ENCODE measurements at regions not wholly inside any gene's neighbourhood (a gene's known extent, or its start where the extent isn't known, plus 50 kb on each side); places are given as distances from the start of the nearest gene placed in this dataset.

- no peaks in the 10 kb centered on the region for H3K9me2 ChIP-seq (replicated peaks; ENCODE audit: control insufficient read depth, low read length)
- H3K4me2 ChIP-seq (ENCODE audit: low read length) = no peak overlapping the region
- H3K79me2 ChIP-seq (ENCODE audit: control insufficient read depth, low read length) = no peaks in the 10 kb centered on the region
- H3K36me3 ChIP-seq (ENCODE audit: control insufficient read depth, low read length) = no peaks in the 10 kb centered on the region
- TF ChIP-seq CTCF (IDR thresholded peaks at IDR 0.05; ENCODE audit: low read depth, low read length, poor library complexity, severe bottlenecking) = no peak
- TF ChIP-seq EZH2phosphoT487 (IDR thresholded peaks at IDR 0.05; ENCODE audit: borderline replicate concordance, low read length) = no peak
- H3K9me3 ChIP-seq (ENCODE audit: control insufficient read depth, insufficient read depth, low read length) = peaks cover 6% of the 10 kb centered on the region
- H4K20me1 ChIP-seq (ENCODE audit: control insufficient read depth, insufficient read depth, low read depth, low read length) = no peaks in the 10 kb centered on the region
- H3F3A ChIP-seq (ENCODE audit: control insufficient read depth, insufficient read depth) = no peaks in the 10 kb centered on the region
- H3K27me3 ChIP-seq (ENCODE audit: control insufficient read depth, low read length) = no peaks in the 10 kb centered on the region; the same call in 1 of the 2 replicates
- no peak overlapping the region for H3K4me3 ChIP-seq (ENCODE audit: low read length)
- H3K4me1 ChIP-seq (ENCODE audit: control insufficient read depth, low read length) = no peaks in the 10 kb centered on the region
- no peak overlapping the region for H3K27ac ChIP-seq (ENCODE audit: low read depth, low read length)
These were observed 139.8 kb downstream of the ZFP36L2 start for GRCh38 chr2:43086451-43087221.

GRCh38 chr2:43085929-43086328 lies 140.5 kb downstream of the ZFP36L2 start:
- Histone ChIP-seq H3K4me3 (ENCODE audit: low read length) (no peak overlapping the region), H3K4me2 (ENCODE audit: low read length) (no peak overlapping the region), H3F3A (ENCODE audit: control insufficient read depth, insufficient read depth) (no peaks in the 10 kb centered on the region), H3K4me1 (ENCODE audit: control insufficient read depth, low read length) (no peaks in the 10 kb centered on the region), H3K9me2 (replicated peaks; ENCODE audit: control insufficient read depth, low read length) (no peaks in the 10 kb centered on the region), H3K9me3 (ENCODE audit: control insufficient read depth, insufficient read depth, low read length) (peaks cover 6% of the 10 kb centered on the region), H3K79me2 (ENCODE audit: control insufficient read depth, low read length) (no peaks in the 10 kb centered on the region), H4K20me1 (ENCODE audit: control insufficient read depth, insufficient read depth, low read depth, low read length) (no peaks in the 10 kb centered on the region), H3K27me3 (ENCODE audit: control insufficient read depth, low read length) (no peaks in the 10 kb centered on the region; the same call in 1 of the 2 replicates), H3K36me3 (ENCODE audit: control insufficient read depth, low read length) (no peaks in the 10 kb centered on the region), H3K27ac (ENCODE audit: low read depth, low read length) (no peak overlapping the region)
- TF ChIP-seq CTCF (IDR thresholded peaks at IDR 0.05; ENCODE audit: low read depth, low read length, poor library complexity, severe bottlenecking) (no peak), EZH2phosphoT487 (IDR thresholded peaks at IDR 0.05; ENCODE audit: borderline replicate concordance, low read length) (no peak)

GRCh38 chr2:43085505-43085904 lies 140.9 kb downstream of the ZFP36L2 start:
- H3F3A ChIP-seq (ENCODE audit: control insufficient read depth, insufficient read depth) = no peaks in the 10 kb centered on the region
- no peak overlapping the region for H3K27ac ChIP-seq (ENCODE audit: low read depth, low read length)
- H3K9me3 ChIP-seq (ENCODE audit: control insufficient read depth, insufficient read depth, low read length) = peaks cover 6% of the 10 kb centered on the region
- H3K9me2 ChIP-seq (replicated peaks; ENCODE audit: control insufficient read depth, low read length) = no peaks in the 10 kb centered on the region
- no peak for TF ChIP-seq EZH2phosphoT487 (IDR thresholded peaks at IDR 0.05; ENCODE audit: borderline replicate concordance, low read length)
- TF ChIP-seq CTCF (IDR thresholded peaks at IDR 0.05; ENCODE audit: low read depth, low read length, poor library complexity, severe bottlenecking) = no peak
- H3K79me2 ChIP-seq (ENCODE audit: control insufficient read depth, low read length) = no peaks in the 10 kb centered on the region
- H3K4me2 ChIP-seq (ENCODE audit: low read length) = no peak overlapping the region
- no peaks in the 10 kb centered on the region for H3K36me3 ChIP-seq (ENCODE audit: control insufficient read depth, low read length)
- no peak overlapping the region for H3K4me3 ChIP-seq (ENCODE audit: low read length)
- no peaks in the 10 kb centered on the region; the same call in 1 of the 2 replicates for H3K27me3 ChIP-seq (ENCODE audit: control insufficient read depth, low read length)
- H3K4me1 ChIP-seq (ENCODE audit: control insufficient read depth, low read length) = no peaks in the 10 kb centered on the region
- no peaks in the 10 kb centered on the region for H4K20me1 ChIP-seq (ENCODE audit: control insufficient read depth, insufficient read depth, low read depth, low read length)
